M059J (cell line): ENCODE measurements at regions not wholly inside any gene's neighbourhood (a gene's known extent, or its start where the extent isn't known, plus 50 kb on each side); places are given as distances from the start of the nearest gene placed in this dataset.

Experiments
- DNase-seq: peaks from one replicate; pipeline ENCODE4 v3.0.0-alpha.2; 2012; ENCODE audit warnings: low read depth

- no peak for DNase-seq
Observed at GRCh38 chr10:129272866-129273650, 194.0 kb upstream of the MGMT start.

- DNase-seq: no peak
Observed at GRCh38 chr10:129273860-129274259, 193.2 kb upstream of the MGMT start.

- DNase-seq: no peak
Observed at GRCh38 chr10:129274748-129275474, 192.1 kb upstream of the MGMT start.

- no peak for DNase-seq
Observed at GRCh38 chr10:129275886-129276285, 191.2 kb upstream of the MGMT start.

GRCh38 chr10:129277084-129277483 is 190.0 kb upstream of the MGMT start:
- DNase-seq: no peak

GRCh38 chr10:129277841-129278240 is 189.2 kb upstream of the MGMT start:
- no peak for DNase-seq

GRCh38 chr10:129278686-129279085 is 188.4 kb upstream of the MGMT start:
- DNase-seq: no peak

GRCh38 chr10:129279446-129280154 is 187.4 kb upstream of the MGMT start:
- DNase-seq: no peak

- DNase-seq: no peak
Observed at GRCh38 chr10:129280155-129280502, 186.9 kb upstream of the MGMT start.

GRCh38 chr10:129280908-129281586 is 186.0 kb upstream of the MGMT start:
- DNase-seq: no peak

GRCh38 chr10:129285459-129285858 is 181.6 kb upstream of the MGMT start:
- no peak for DNase-seq

- no peak for DNase-seq
Observed at GRCh38 chr10:129288999-129289584, 177.9 kb upstream of the MGMT start.

GRCh38 chr10:129293991-129294700 is 172.9 kb upstream of the MGMT start:
- DNase-seq: no peak

GRCh38 chr10:129294944-129295343 is 172.1 kb upstream of the MGMT start:
- no peak for DNase-seq

- no peak for DNase-seq
Observed at GRCh38 chr10:129305046-129305445, 162.0 kb upstream of the MGMT start.

GRCh38 chr10:129307141-129307540 is 159.9 kb upstream of the MGMT start:
- no peak for DNase-seq

GRCh38 chr10:129308953-129309564 is 158.0 kb upstream of the MGMT start:
- no peak for DNase-seq

- DNase-seq: no peak
Observed at GRCh38 chr10:129309565-129309964, 157.5 kb upstream of the MGMT start.

GRCh38 chr10:129310881-129311280 is 156.2 kb upstream of the MGMT start:
- DNase-seq: no peak

GRCh38 chr10:129319934-129320333 is 147.1 kb upstream of the MGMT start:
- no peak for DNase-seq

- DNase-seq: no peak
Observed at GRCh38 chr10:129320340-129320739, 146.7 kb upstream of the MGMT start.
